MCF 10A (cell line): ENCODE measurements at regions not wholly inside any gene's neighbourhood (a gene's known extent, or its start where the extent isn't known, plus 50 kb on each side); places are given as distances from the start of the nearest gene placed in this dataset.

Experiments used
- BruUV-seq: library from RNA; stranded (reverse); fragments of 400-500 nt; replicated peaks from 2 replicates; lab custom pipeline; 2021; lab: Mats Ljungman, UMichigan
- CTCF ChIA-PET: fragments of 300-600 bp; sonication (Branson Sonifier 250); formaldehyde crosslinking; extraction: SDS; loops from one replicate; lab custom pipeline; 2021; ENCODE audit warnings: antibody characterized with exemption, inconsistent platforms; lab: Yijun Ruan, JAX
- POLR2A ChIA-PET: fragments of 300-600, 350-650 bp; sonication (Branson Sonifier 250); formaldehyde crosslinking; extraction: SDS; loops from one replicate; lab custom pipeline; 2020; ENCODE audit warnings: antibody characterized with exemption, inconsistent platforms; lab: Yijun Ruan, JAX
- DNase-seq: peaks from one replicate; pipeline ENCODE4 v3.0.0-alpha.2; 2018; ENCODE audit not compliant: unreplicated experiment
- H3K27ac Mint-ChIP-seq: one replicate; pipeline ENCODE4 v1.8.0; 2022; ENCODE audit warnings: mild to moderate bottlenecking, low read depth, mixed read lengths; ENCODE audit not compliant: unreplicated experiment
- H3K27me3 Mint-ChIP-seq: one replicate; pipeline ENCODE4 v1.8.0; 2022; ENCODE audit warnings: mixed read lengths; ENCODE audit not compliant: insufficient read depth, unreplicated experiment
- H3K36me3 Mint-ChIP-seq: one replicate; pipeline ENCODE4 v1.8.0; 2022; ENCODE audit warnings: mild to moderate bottlenecking, moderate library complexity, mixed read lengths; ENCODE audit not compliant: insufficient read depth, unreplicated experiment
- H3K4me1 Mint-ChIP-seq: one replicate; pipeline ENCODE4 v1.8.0; 2022; ENCODE audit warnings: mixed read lengths; ENCODE audit not compliant: insufficient read depth, unreplicated experiment
- H3K4me3 Mint-ChIP-seq: one replicate; pipeline ENCODE4 v1.8.0; 2022; ENCODE audit warnings: mild to moderate bottlenecking, moderate library complexity, mixed read lengths; ENCODE audit not compliant: unreplicated experiment
- H3K9me3 Mint-ChIP-seq: one replicate; pipeline ENCODE4 v1.8.0; 2022; ENCODE audit warnings: mixed read lengths; ENCODE audit not compliant: unreplicated experiment
- intact Hi-C: fragments of 100-400 bp; cut with micrococcal nuclease; formaldehyde crosslinking; loops from 2 replicates; pipeline ENCODE4 v1.14.1; 2022
- TF ChIP-seq, protein P1 (sequence below): fragments of 200-600 bp; IDR thresholded peaks from one replicate; pipeline ENCODE4 v1.8.0; 2022; ENCODE audit warnings: antibody characterized with exemption, mild to moderate bottlenecking; ENCODE audit not compliant: unreplicated experiment

DNA sequence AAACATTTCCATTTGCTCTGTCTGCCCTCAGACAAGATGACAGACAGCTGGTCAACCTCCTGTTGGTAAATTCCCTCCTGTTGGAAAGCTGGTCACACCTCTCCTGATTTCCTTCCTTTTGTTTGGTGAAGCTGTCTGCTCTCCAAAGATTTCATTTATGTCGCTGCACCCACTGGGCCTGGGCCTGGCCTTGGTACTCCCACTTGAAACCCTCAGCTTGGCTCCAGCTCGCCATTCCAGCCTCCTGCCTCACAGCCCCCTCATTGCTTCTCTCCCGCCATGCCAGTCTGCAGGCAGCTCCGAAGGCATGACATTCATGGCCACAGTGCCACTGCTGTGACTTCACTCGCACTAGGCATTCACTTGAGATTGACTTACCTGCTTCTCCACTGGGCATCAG is 451.8 kb downstream of the VRK1 start:
- TF ChIP-seq, protein P1, sequence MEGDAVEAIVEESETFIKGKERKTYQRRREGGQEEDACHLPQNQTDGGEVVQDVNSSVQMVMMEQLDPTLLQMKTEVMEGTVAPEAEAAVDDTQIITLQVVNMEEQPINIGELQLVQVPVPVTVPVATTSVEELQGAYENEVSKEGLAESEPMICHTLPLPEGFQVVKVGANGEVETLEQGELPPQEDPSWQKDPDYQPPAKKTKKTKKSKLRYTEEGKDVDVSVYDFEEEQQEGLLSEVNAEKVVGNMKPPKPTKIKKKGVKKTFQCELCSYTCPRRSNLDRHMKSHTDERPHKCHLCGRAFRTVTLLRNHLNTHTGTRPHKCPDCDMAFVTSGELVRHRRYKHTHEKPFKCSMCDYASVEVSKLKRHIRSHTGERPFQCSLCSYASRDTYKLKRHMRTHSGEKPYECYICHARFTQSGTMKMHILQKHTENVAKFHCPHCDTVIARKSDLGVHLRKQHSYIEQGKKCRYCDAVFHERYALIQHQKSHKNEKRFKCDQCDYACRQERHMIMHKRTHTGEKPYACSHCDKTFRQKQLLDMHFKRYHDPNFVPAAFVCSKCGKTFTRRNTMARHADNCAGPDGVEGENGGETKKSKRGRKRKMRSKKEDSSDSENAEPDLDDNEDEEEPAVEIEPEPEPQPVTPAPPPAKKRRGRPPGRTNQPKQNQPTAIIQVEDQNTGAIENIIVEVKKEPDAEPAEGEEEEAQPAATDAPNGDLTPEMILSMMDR = no peak
- ChIA-PET POLR2A (no interaction called here), CTCF (interaction anchor here (0.6 kb wide), 1 partner anchor 9 kb away, joined by 3 read pairs; no protein-coding TSS in a partner anchor)
- no peaks in the 10 kb centered on the region for H3K4me1 Mint-ChIP-seq
- intact Hi-C loops = no loop called here
- H3K27ac Mint-ChIP-seq = no peak overlapping the region
- H3K4me3 Mint-ChIP-seq = no peak overlapping the region
- peaks cover 55% of the 10 kb centered on the region for H3K27me3 Mint-ChIP-seq
- H3K36me3 Mint-ChIP-seq = no peaks in the 10 kb centered on the region
- no peaks in the 10 kb centered on the region for H3K9me3 Mint-ChIP-seq
- no peak for DNase-seq
- BruUV-seq = no TSS peak

DNA sequence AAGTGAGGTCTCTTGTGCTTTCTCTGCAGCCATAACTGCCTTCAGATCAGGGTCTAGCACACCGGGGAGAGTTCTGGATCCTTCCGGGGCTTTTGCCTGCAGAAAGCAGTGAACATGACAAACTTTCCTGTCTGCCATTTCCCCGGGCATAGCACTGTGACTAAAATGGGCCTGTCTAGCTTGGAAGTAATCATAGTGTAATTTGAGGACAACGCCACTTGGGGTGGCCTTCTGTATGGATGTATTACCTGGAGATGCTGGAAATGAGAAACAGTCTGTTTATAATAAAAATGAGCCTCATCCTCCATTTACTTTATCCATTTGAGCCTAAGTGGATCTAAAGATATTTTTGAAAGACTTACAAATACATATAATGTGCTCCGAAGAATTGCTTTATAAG is 453.7 kb downstream of the VRK1 start:
- DNase-seq = no peak
- peaks cover 35% of the 10 kb centered on the region for H3K27me3 Mint-ChIP-seq
- CTCF ChIA-PET = no interaction called here
- H3K4me3 Mint-ChIP-seq = no peak overlapping the region
- no peaks in the 10 kb centered on the region for H3K4me1 Mint-ChIP-seq
- intact Hi-C loops = no loop called here
- no peaks in the 10 kb centered on the region for H3K9me3 Mint-ChIP-seq
- no peak overlapping the region for H3K27ac Mint-ChIP-seq
- BruUV-seq = no TSS peak
- TF ChIP-seq, protein P1 = no peak
- POLR2A ChIA-PET = no interaction called here
- no peaks in the 10 kb centered on the region for H3K36me3 Mint-ChIP-seq

GRCh38 chr14:97251491-97252155 is 454.4 kb downstream of the VRK1 start:
- H3K27ac Mint-ChIP-seq = no peak overlapping the region
- CTCF ChIA-PET = interaction anchor here (0.6 kb wide), 1 partner anchor 29 kb away, joined by 3 read pairs; no protein-coding TSS in a partner anchor
- no peaks in the 10 kb centered on the region for H3K36me3 Mint-ChIP-seq
- no peak for DNase-seq
- intact Hi-C loops = no loop called here
- BruUV-seq = no TSS peak
- H3K4me3 Mint-ChIP-seq = no peak overlapping the region
- no peaks in the 10 kb centered on the region for H3K4me1 Mint-ChIP-seq
- peaks cover 28% of the 10 kb centered on the region for H3K27me3 Mint-ChIP-seq
- POLR2A ChIA-PET = no interaction called here
- TF ChIP-seq, protein P1 = no peak
- H3K9me3 Mint-ChIP-seq = no peaks in the 10 kb centered on the region

GRCh38 chr14:97253756-97254155 is 456.6 kb downstream of the VRK1 start:
- ChIA-PET POLR2A (no interaction called here), CTCF (interaction anchor here (0.6 kb wide), 1 partner anchor 47 kb away, joined by 3 read pairs; no protein-coding TSS in a partner anchor)
- no peak for DNase-seq
- Mint-ChIP-seq H3K27me3 (peaks cover 7% of the 10 kb centered on the region), H3K4me1 (no peaks in the 10 kb centered on the region), H3K9me3 (no peaks in the 10 kb centered on the region), H3K36me3 (no peaks in the 10 kb centered on the region), H3K27ac (no peak overlapping the region), H3K4me3 (no peak overlapping the region)
- TF ChIP-seq, protein P1 = no peak
- intact Hi-C loops = no loop called here
- no TSS peak for BruUV-seq
